HepG2 (cell line): ENCODE measurements at regions not wholly inside any gene's neighbourhood (a gene's known extent, or its start where the extent isn't known, plus 50 kb on each side); places are given as distances from the start of the nearest gene placed in this dataset.

ENCODE experiments used
- ATAC-seq: fragments of 200-7000 bp; cut with Tn5 transposase; 3 replicates; pipeline ENCODE4 v1.9.1; 2020; ENCODE audit warnings: mild to moderate bottlenecking, moderate library complexity
- BruUV-seq: library from RNA; stranded (reverse); fragments of 400-500 nt; replicated peaks from 2 replicates; lab custom pipeline; 2021; lab: Mats Ljungman, UMichigan
- CTCF ChIA-PET: fragments of 300-600 bp; formaldehyde crosslinking; extraction: SDS; loops from one replicate; lab custom pipeline; 2021; ENCODE audit warnings: low total read pairs, inconsistent platforms, low intra/inter-chr PET ratio; lab: Yijun Ruan, JAX
- POLR2A ChIA-PET: fragments of 350-600 bp; sonication (Branson Sonifier 250); formaldehyde crosslinking; loops from one replicate; lab custom pipeline; 2020; ENCODE audit warnings: antibody characterized with exemption, inconsistent platforms; lab: Yijun Ruan, JAX
- DNase-seq: peaks from one replicate; pipeline ENCODE4 v3.0.0-alpha.2; 2015; ENCODE audit warnings: low spot score
- FAIRE-seq: peaks from 3 replicates; lab custom pipeline; 2011; peaks lifted over from hg19 to GRCh38; lab: Jason Lieb, UNC
- H2AFZ ChIP-seq: one replicate; pipeline ENCODE4 v1.6.1; 2011; ENCODE audit warnings: low read length, inconsistent platforms
- H3K27ac ChIP-seq: fragments of 300-600 bp; 3 replicates; pipeline ENCODE4 v1.8.0; 2011; ENCODE audit warnings: mixed run types, mild to moderate bottlenecking, mixed read lengths, low read length, inconsistent platforms; ENCODE audit not compliant: insufficient read depth; ENCODE audit errors: extremely low read length
- H3K27me3 ChIP-seq, 2 experiments: fragments of 200-600 bp in 1 of 2; 2 replicates in 1 of 2; 3 replicates in 1 of 2; pipeline versions ENCODE4 v1.6.0 to v1.8.0; 2011; ENCODE audit warnings: low read length in 2 of 2, mild to moderate bottlenecking in 2 of 2, moderate library complexity in 2 of 2, inconsistent platforms in 1 of 2; ENCODE audit not compliant: insufficient read depth in 2 of 2, control insufficient read depth in 1 of 2
- H3K36me3 ChIP-seq, 2 experiments: fragments of 200-600 bp in 1 of 2; replicated peaks in 1 of 2; 2 replicates in 1 of 2; 3 replicates in 1 of 2; pipeline versions ENCODE4 v1.5.1 to v1.8.0; 2011; ENCODE audit warnings: low read length in 2 of 2, inconsistent platforms in 1 of 2; ENCODE audit not compliant: insufficient read depth in 2 of 2, control insufficient read depth in 1 of 2
- H3K4me1 ChIP-seq: 2 replicates; pipeline ENCODE4 v1.5.1; 2012; ENCODE audit warnings: low read length, inconsistent platforms; ENCODE audit not compliant: insufficient read depth
- H3K4me2 ChIP-seq: 2 replicates; pipeline ENCODE4 v1.6.0; 2011; ENCODE audit warnings: low read depth, low read length, inconsistent platforms
- H3K4me3 ChIP-seq, 3 experiments: fragments of 200-600 bp in 1 of 3; sonication (generic), shearing (Covaris generic) in 1 of 3; replicated peaks in 1 of 3; 2 replicates each; pipeline ENCODE4 v1.5.1; 2011 to 2016; ENCODE audit warnings: low read length in 3 of 3, inconsistent platforms in 2 of 3, low read depth in 2 of 3, mild to moderate bottlenecking in 2 of 3, control low read depth in 1 of 3, mixed read lengths in 1 of 3; ENCODE audit not compliant: insufficient read depth in 1 of 3
- H3K79me2 ChIP-seq: one replicate; pipeline ENCODE4 v1.6.1; 2011; ENCODE audit warnings: low read length, inconsistent platforms; ENCODE audit not compliant: insufficient read depth
- H3K9ac ChIP-seq: 2 replicates; pipeline ENCODE4 v1.6.0; 2011; ENCODE audit warnings: mild to moderate bottlenecking, low read depth, low read length, inconsistent platforms; ENCODE audit not compliant: insufficient read depth
- H3K9me3 ChIP-seq: 2 replicates; pipeline ENCODE4 v1.5.1; 2012; ENCODE audit warnings: mild to moderate bottlenecking, low read length
- H4K20me1 ChIP-seq: 2 replicates; pipeline ENCODE4 v1.6.0; 2011; ENCODE audit warnings: inconsistent platforms, mild to moderate bottlenecking, low read length, moderate library complexity; ENCODE audit not compliant: insufficient read depth
- ELF3 ChIP-seq: IDR thresholded peaks from 2 replicates; pipeline ENCODE4 v1.6.1; 2016; ENCODE audit warnings: missing genetic modification reagents, missing compliant biosample characterization
- GMEB1 ChIP-seq: sonication (generic); formaldehyde crosslinking; IDR thresholded peaks from 2 replicates; pipeline ENCODE4 v1.5.1; 2020; ENCODE audit warnings: missing genetic modification reagents, mild to moderate bottlenecking, borderline replicate concordance
- HDAC6 ChIP-seq: fragments of 200-600 bp; sonication (generic); IDR thresholded peaks from 2 replicates; pipeline ENCODE4 v1.7.0; 2017; ENCODE audit warnings: mild to moderate bottlenecking, antibody characterized with exemption, low read length, low read depth
- HOXA9 ChIP-seq: sonication (generic); formaldehyde crosslinking; IDR thresholded peaks from 2 replicates; pipeline ENCODE4 v1.8.1; 2022; ENCODE audit warnings: missing genetic modification reagents, mild to moderate bottlenecking, moderate library complexity, borderline replicate concordance
- PHF20 ChIP-seq: sonication (generic); formaldehyde crosslinking; IDR thresholded peaks from 2 replicates; pipeline ENCODE4 v1.5.0; 2020; ENCODE audit warnings: mild to moderate bottlenecking, missing genetic modification reagents
- RBFOX2 ChIP-seq: fragments of 200-400 bp; formaldehyde crosslinking; IDR thresholded peaks from 2 replicates; pipeline ENCODE4 v1.6.1; 2017; ENCODE audit warnings: low read depth, mild to moderate bottlenecking, low read length
- SIN3A ChIP-seq: IDR thresholded peaks from 2 replicates; pipeline ENCODE4 v1.6.1; 2011; ENCODE audit warnings: low read depth, mild to moderate bottlenecking, control low read depth, low read length, borderline replicate concordance
- YEATS2 ChIP-seq: sonication (generic); formaldehyde crosslinking; IDR thresholded peaks from 2 replicates; pipeline ENCODE4 v1.4.0; 2020; ENCODE audit warnings: missing genetic modification reagents, borderline replicate concordance
- ZBTB8A ChIP-seq: sonication (generic); formaldehyde crosslinking; IDR thresholded peaks from 2 replicates; pipeline ENCODE4 v1.4.0; 2020; ENCODE audit warnings: mild to moderate bottlenecking, low read depth, missing genetic modification reagents, borderline replicate concordance
- ZFY ChIP-seq: sonication (generic); formaldehyde crosslinking; IDR thresholded peaks from 2 replicates; pipeline ENCODE4 v1.4.0; 2020; ENCODE audit warnings: missing genetic modification reagents
- ZNF121 ChIP-seq: sonication (generic); formaldehyde crosslinking; IDR thresholded peaks from 2 replicates; pipeline ENCODE4 v1.5.0; 2020; ENCODE audit warnings: mild to moderate bottlenecking, missing genetic modification reagents
- ZSCAN5A ChIP-seq: sonication (generic); formaldehyde crosslinking; IDR thresholded peaks from 2 replicates; pipeline ENCODE4 v1.8.0; 2022; ENCODE audit warnings: mild to moderate bottlenecking, missing genetic modification reagents, borderline replicate concordance
- WGBS: methylation state at CpG from one replicate; pipeline ENCODE4 v1.1.6; 2017; ENCODE audit warnings: low lambda C conversion rate; 5-methylcytosine and 5-hydroxymethylcytosine counted together
- in situ Hi-C: cut with HindIII; loops from 2 replicates; pipeline ENCODE4 v1.10.0; 2017; ENCODE audit warnings: low pct_unique_long_range_greater_than_20kb; ENCODE audit not compliant: extremely low pct_ligation_motif_present
- intact Hi-C: fragments of 100-400 bp; cut with micrococcal nuclease; formaldehyde crosslinking; loops from one replicate; pipeline ENCODE4 v1.10.0; 2022; ENCODE audit not compliant: unreplicated experiment
- TF ChIP-seq, protein P1 (sequence below): sonication (generic); formaldehyde crosslinking; IDR thresholded peaks from 2 replicates; pipeline ENCODE4 v1.4.0; 2020; ENCODE audit warnings: missing genetic modification reagents; ENCODE audit errors: not compliant biosample characterization
- TF ChIP-seq, protein P2 (sequence below): sonication (generic); formaldehyde crosslinking; IDR thresholded peaks from 2 replicates; pipeline ENCODE4 v1.8.1; 2023; ENCODE audit warnings: mild to moderate bottlenecking, missing genetic modification reagents
- TF ChIP-seq, protein P3 (sequence below): IDR thresholded peaks from 2 replicates; pipeline ENCODE4 v1.6.1; 2016; ENCODE audit warnings: missing biosample characterization, missing genetic modification reagents, low read depth

DNA sequence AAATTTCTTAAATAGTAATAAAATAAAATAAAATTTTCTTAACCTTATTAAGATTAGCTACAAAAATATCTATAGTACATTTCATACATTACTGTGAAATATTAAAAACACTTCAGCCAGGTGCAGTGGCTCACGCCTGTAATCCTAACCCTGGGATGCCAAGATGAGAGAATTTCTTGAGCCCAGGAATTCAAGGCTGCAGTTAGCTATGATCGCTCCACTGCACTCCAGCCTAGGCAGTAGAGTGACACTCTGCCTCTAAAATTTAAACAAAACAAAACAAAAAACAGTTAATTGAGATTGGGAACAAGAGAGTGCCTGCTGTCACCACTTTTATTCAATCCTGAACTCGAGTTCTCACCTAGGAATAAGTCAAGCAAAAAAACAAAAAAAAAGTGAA is 95.0 kb upstream of the CPNE8 start (continued):
- TF ChIP-seq ZBTB8A (CRISPR knock-in tag) = no peak
- no peak for TF ChIP-seq PHF20
- TF ChIP-seq, protein P1, sequence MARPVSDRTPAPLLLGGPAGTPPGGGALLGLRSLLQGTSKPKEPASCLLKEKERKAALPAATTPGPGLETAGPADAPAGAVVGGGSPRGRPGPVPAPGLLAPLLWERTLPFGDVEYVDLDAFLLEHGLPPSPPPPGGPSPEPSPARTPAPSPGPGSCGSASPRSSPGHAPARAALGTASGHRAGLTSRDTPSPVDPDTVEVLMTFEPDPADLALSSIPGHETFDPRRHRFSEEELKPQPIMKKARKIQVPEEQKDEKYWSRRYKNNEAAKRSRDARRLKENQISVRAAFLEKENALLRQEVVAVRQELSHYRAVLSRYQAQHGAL = no peak

DNA sequence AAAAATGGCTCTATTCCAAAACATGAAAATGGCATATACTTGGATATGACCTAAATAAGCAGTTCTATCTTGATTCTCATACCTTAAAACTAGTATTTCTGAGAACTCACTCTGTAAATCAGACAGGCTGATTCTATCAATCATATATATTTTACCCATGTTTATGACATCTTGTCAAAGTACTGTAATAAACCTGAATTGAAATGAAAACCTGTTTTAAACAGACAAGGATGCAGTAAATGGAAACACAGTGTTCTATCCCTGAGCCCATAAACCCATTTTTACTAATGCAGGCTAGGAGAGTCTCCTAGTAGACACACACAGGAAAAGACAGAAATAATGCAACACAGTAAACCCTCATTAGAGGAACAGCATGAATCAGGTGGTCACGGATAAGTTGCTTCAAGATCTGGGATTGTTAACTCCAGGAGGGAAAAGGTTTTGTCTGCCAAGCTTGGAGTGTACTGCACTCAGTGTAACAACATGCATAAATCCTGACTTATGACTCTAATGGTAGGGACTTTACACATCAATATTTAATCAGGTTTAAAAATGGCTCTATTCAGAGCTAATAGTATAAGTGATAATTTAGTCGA is 93.6 kb upstream of the CPNE8 start:
- H3K27ac ChIP-seq = no peak overlapping the region
- no peaks in the 10 kb centered on the region for H3K36me3 ChIP-seq
- ChIA-PET POLR2A (no interaction called here), CTCF (no interaction called here)
- H3K4me1 ChIP-seq = 0 out of 2 replicates have a peak, but pooled peaks cover 5% of the 10 kb centered on the region
- ATAC-seq = no peak
- BruUV-seq = no TSS peak
- no peak overlapping the region for H2AFZ ChIP-seq
- no peaks in the 10 kb centered on the region for H4K20me1 ChIP-seq
- H3K79me2 ChIP-seq = no peaks in the 10 kb centered on the region
- no peak overlapping the region for H3K4me2 ChIP-seq
- FAIRE-seq = no peak
- intact Hi-C loops (no loop called here), in situ Hi-C loops (no loop called here)
- 8% methylated on average over 2 of the region's 2 CpGs for WGBS
- H3K27me3 ChIP-seq = no peaks in the 10 kb centered on the region
- DNase-seq = no peak
- no peak overlapping the region for H3K9ac ChIP-seq
- H3K4me3 ChIP-seq = no peak overlapping the region
- H3K9me3 ChIP-seq = no peaks in the 10 kb centered on the region
- TF ChIP-seq ZFY (CRISPR knock-in tag) (no peak), YEATS2 (CRISPR knock-in tag) (no peak), HOXA9 (CRISPR knock-in tag) (no peak), GMEB1 (CRISPR knock-in tag) (no peak), ELF3 (CRISPR knock-in tag) (no peak), HDAC6 (no peak), ZNF121 (no peak), RBFOX2 (no peak), ZSCAN5A (CRISPR knock-in tag) (no peak), SIN3A (no peak)
- TF ChIP-seq, protein P2, sequence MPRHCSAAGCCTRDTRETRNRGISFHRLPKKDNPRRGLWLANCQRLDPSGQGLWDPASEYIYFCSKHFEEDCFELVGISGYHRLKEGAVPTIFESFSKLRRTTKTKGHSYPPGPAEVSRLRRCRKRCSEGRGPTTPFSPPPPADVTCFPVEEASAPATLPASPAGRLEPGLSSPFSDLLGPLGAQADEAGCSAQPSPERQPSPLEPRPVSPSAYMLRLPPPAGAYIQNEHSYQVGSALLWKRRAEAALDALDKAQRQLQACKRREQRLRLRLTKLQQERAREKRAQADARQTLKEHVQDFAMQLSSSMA (CRISPR knock-in tag) = no peak
- TF ChIP-seq, protein P3, sequence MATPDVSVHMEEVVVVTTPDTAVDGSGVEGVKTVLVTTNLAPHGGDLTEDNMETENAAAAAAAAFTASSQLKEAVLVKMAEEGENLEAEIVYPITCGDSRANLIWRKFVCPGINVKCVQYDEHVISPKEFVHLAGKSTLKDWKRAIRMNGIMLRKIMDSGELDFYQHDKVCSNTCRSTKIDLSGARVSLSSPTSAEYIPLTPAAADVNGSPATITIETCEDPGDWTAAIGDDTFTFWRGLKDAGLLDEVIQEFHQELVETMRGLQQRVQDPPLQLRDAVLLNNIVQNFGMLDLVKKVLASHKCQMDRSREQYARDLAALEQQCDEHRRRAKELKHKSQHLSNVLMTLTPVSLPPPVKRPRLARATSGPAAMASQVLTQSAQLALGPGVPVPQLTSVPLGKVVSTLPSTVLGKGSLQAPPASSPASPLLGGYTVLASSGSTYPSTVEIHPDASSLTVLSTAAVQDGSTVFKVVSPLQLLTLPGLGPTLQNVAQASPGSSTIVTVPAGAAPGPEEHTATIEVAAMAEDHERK (CRISPR knock-in tag) = no peak
